ENCODE measurements at regions not wholly inside any gene's neighbourhood (a gene's known extent, or its start where the extent isn't known, plus 50 kb on each side); places are given as distances from the start of the nearest gene placed in this dataset.

- no peak overlapping the region for H3K9ac ChIP-seq (ENCODE audit: insufficient read depth, low read depth, low read length)
- DNase-seq (ENCODE audit: low spot score), result no peak
- TF ChIP-seq SMARCE1 (IDR thresholded peaks at IDR 0.05; ENCODE audit: borderline replicate concordance) (no peak), ZSCAN20 (CRISPR knock-in tag; IDR thresholded peaks at IDR 0.05; ENCODE audit: borderline replicate concordance) (no peak)
- H3K4me2 ChIP-seq (ENCODE audit: low read depth, low read length), result no peak overlapping the region
- WGBS (ENCODE audit: low lambda C conversion rate), result 1% methylated on average over 3 of the region's 3 CpGs
- POLR2A ChIA-PET, result no interaction called here
- no peak overlapping the region for H3K27ac ChIP-seq (ENCODE audit: extremely low read length, insufficient read depth, low read length)
- H3K4me3 ChIP-seq (replicated peaks in 1 of 3; ENCODE audit: insufficient read depth in 1 of 3, low read depth in 2 of 3, low read length in 3 of 3), result no peak overlapping the region
- CTCF ChIA-PET (ENCODE audit: low intra/inter-chr PET ratio, low total read pairs), result no interaction called here
- no peak for ATAC-seq
- no peaks in the 10 kb centered on the region for H4K20me1 ChIP-seq (ENCODE audit: insufficient read depth, low read length)
- 0 out of 5 replicates have a peak, but pooled peaks cover 0 to 2% of the 10 kb centered on the region in 2 experiments for H3K27me3 ChIP-seq (ENCODE audit: control insufficient read depth in 1 of 2, insufficient read depth in 2 of 2, low read length in 2 of 2)
- no peak for FAIRE-seq
- intact Hi-C loops (cut with micrococcal nuclease; ENCODE audit: unreplicated experiment), result no loop called here
- in situ Hi-C loops (cut with HindIII; ENCODE audit: extremely low pct_ligation_motif_present, low pct_unique_long_range_greater_than_20kb), result no loop called here
- no peaks in the 10 kb centered on the region for H3K36me3 ChIP-seq (replicated peaks in 1 of 2; ENCODE audit: control insufficient read depth in 1 of 2, insufficient read depth in 2 of 2, low read length in 2 of 2)
- no peaks in the 10 kb centered on the region for H3K4me1 ChIP-seq (ENCODE audit: insufficient read depth, low read length)
- no peaks in the 10 kb centered on the region for H3K9me3 ChIP-seq (ENCODE audit: low read length)
- no TSS peak for BruUV-seq (replicated peaks)
- H3K79me2 ChIP-seq (ENCODE audit: insufficient read depth, low read length), result no peaks in the 10 kb centered on the region
- H2AFZ ChIP-seq (ENCODE audit: low read length), result no peak overlapping the region
These were observed 49.8 kb upstream of the XYLT1 start for GRCh38 chr16:17520561-17520960.

All from HepG2 (cell line).